Mesenchymal stem cell (in vitro differentiated cells and primary cell): ENCODE measurements at regions not wholly inside any gene's neighbourhood (a gene's known extent, or its start where the extent isn't known, plus 50 kb on each side); places are given as distances from the start of the nearest gene placed in this dataset.

ENCODE experiments used
- DNase-seq: peaks from one replicate; pipeline ENCODE4 v3.0.0-alpha.2; 2013
- H2AFZ ChIP-seq: one replicate; pipeline ENCODE4 v1.6.1; 2013; ENCODE audit warnings: low read depth, mild to moderate bottlenecking, control low read depth, inconsistent platforms, low read length, moderate library complexity
- H2AK5ac ChIP-seq: 2 replicates; pipeline ENCODE4 v1.6.1; 2013; ENCODE audit warnings: low read length, moderate library complexity, mild to moderate bottlenecking, inconsistent platforms; ENCODE audit not compliant: severe bottlenecking
- H2BK120ac ChIP-seq: one replicate; pipeline ENCODE4 v1.6.1; 2013; ENCODE audit warnings: low read depth, mild to moderate bottlenecking, inconsistent platforms, low read length, moderate library complexity
- H2BK12ac ChIP-seq, 2 experiments: one replicate each; pipeline ENCODE4 v1.6.1; 2013; ENCODE audit warnings: inconsistent platforms in 2 of 2, low read length in 2 of 2, mild to moderate bottlenecking in 2 of 2, moderate library complexity in 2 of 2, control low read depth in 1 of 2
- H2BK15ac ChIP-seq: one replicate; pipeline ENCODE4 v1.6.1; 2013; ENCODE audit warnings: mild to moderate bottlenecking, low read depth, inconsistent platforms; ENCODE audit not compliant: poor library complexity, severe bottlenecking
- H2BK5ac ChIP-seq: 2 replicates; pipeline ENCODE4 v1.6.1; 2013; ENCODE audit warnings: low read depth, mild to moderate bottlenecking, low read length, control low read depth, inconsistent platforms; ENCODE audit not compliant: poor library complexity, severe bottlenecking
- H3K14ac ChIP-seq, 2 experiments: one replicate each; pipeline ENCODE4 v1.6.1; 2013; ENCODE audit warnings: inconsistent platforms in 2 of 2, low read length in 2 of 2, control low read depth in 1 of 2, mild to moderate bottlenecking in 1 of 2, moderate library complexity in 1 of 2
- H3K18ac ChIP-seq, 2 experiments: one replicate each; pipeline ENCODE4 v1.6.1; 2013; ENCODE audit warnings: inconsistent platforms in 2 of 2, low read length in 2 of 2, control low read depth in 1 of 2, low read depth in 1 of 2, mild to moderate bottlenecking in 1 of 2
- H3K23ac ChIP-seq, 2 experiments: one replicate each; pipeline ENCODE4 v1.6.1; 2013; ENCODE audit warnings: inconsistent platforms in 2 of 2, low read length in 2 of 2, mild to moderate bottlenecking in 2 of 2, moderate library complexity in 2 of 2, control low read depth in 1 of 2
- H3K27ac ChIP-seq: 2 replicates; pipeline ENCODE4 v1.5.1; 2013; ENCODE audit warnings: mild to moderate bottlenecking, moderate library complexity, low read length, control low read depth, inconsistent platforms; ENCODE audit not compliant: poor library complexity, severe bottlenecking
- H3K27me3 ChIP-seq, 2 experiments: 2 replicates each; pipeline versions ENCODE4 v1.6.1 to v1.7.0; 2013; ENCODE audit warnings: low read length in 2 of 2, mild to moderate bottlenecking in 2 of 2, moderate library complexity in 2 of 2, control low read depth in 1 of 2, inconsistent platforms in 1 of 2; ENCODE audit not compliant: control insufficient read depth in 1 of 2, insufficient read depth in 1 of 2
- H3K36me3 ChIP-seq, 2 experiments: 2 replicates each; pipeline versions ENCODE4 v1.6.1 to v1.7.0; 2013; ENCODE audit warnings: low read length in 2 of 2, control low read depth in 1 of 2, inconsistent platforms in 1 of 2, low read depth in 1 of 2, mild to moderate bottlenecking in 1 of 2; ENCODE audit not compliant: insufficient read depth in 2 of 2, control insufficient read depth in 1 of 2
- H3K4ac ChIP-seq, 2 experiments: one replicate each; pipeline ENCODE4 v1.6.1; 2013; ENCODE audit warnings: inconsistent platforms in 2 of 2, low read length in 2 of 2, mild to moderate bottlenecking in 2 of 2, moderate library complexity in 2 of 2, control low read depth in 1 of 2, low read depth in 1 of 2
- H3K4me1 ChIP-seq: 2 replicates; pipeline ENCODE4 v1.6.1; 2013; ENCODE audit warnings: low read depth, low read length, control low read depth; ENCODE audit not compliant: control insufficient read depth, insufficient read depth
- H3K4me2 ChIP-seq: 2 replicates; pipeline ENCODE4 v1.6.1; 2013; ENCODE audit warnings: low read length, mild to moderate bottlenecking, inconsistent platforms; ENCODE audit not compliant: poor library complexity, severe bottlenecking
- H3K4me3 ChIP-seq, 2 experiments: 2 replicates each; pipeline versions ENCODE4 v1.5.1 to v1.7.0; 2013; ENCODE audit warnings: low read length in 2 of 2, mild to moderate bottlenecking in 2 of 2, control low read depth in 1 of 2, low read depth in 1 of 2; ENCODE audit not compliant: insufficient read depth in 1 of 2
- H3K79me1 ChIP-seq: replicated peaks from 2 replicates; pipeline ENCODE4 v1.6.1; 2013; ENCODE audit warnings: mild to moderate bottlenecking, control low read depth, low read length, inconsistent platforms; ENCODE audit not compliant: poor library complexity, severe bottlenecking
- H3K9ac ChIP-seq: 2 replicates; pipeline ENCODE4 v1.7.0; 2013; ENCODE audit warnings: mild to moderate bottlenecking, low read length, moderate library complexity
- H3K9me3 ChIP-seq: 2 replicates; pipeline ENCODE4 v1.7.0; 2013; ENCODE audit warnings: mild to moderate bottlenecking, low read length; ENCODE audit not compliant: control insufficient read depth
- H4K8ac ChIP-seq: one replicate; pipeline ENCODE4 v1.6.1; 2013; ENCODE audit warnings: inconsistent platforms, mild to moderate bottlenecking, low read length, moderate library complexity
- H4K91ac ChIP-seq: one replicate; pipeline ENCODE4 v1.6.1; 2013; ENCODE audit warnings: mild to moderate bottlenecking, low read length, inconsistent platforms
- WGBS: methylation state at CpG from one replicate; pipeline ENCODE4 v1.1.7; 2013; ENCODE audit warnings: mixed read lengths; 5-methylcytosine and 5-hydroxymethylcytosine counted together

DNA sequence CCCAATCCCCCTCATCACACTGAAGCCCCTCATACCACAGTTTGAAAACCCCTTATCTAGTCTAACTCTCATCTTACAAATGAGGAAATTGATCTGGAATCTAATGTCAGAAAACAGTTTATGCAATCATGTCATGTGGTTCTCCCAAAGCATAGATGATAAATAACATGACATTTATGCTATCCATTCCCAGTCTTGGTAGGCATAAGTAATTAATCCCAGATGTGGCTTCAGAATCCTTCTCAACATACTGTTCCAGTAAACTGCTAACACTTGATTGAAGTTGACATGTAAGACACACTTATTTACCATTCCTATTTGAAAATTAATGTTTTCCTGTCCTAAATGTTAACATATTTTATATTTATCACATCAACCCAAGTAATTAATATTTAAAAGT lies 168.7 kb downstream of the GALC start:
- Histone ChIP-seq H3K4me2 (no peak overlapping the region), H3K9ac (no peak overlapping the region), H3K18ac (no peak overlapping the region), H3K23ac (no peak overlapping the region), H2BK12ac (no peak overlapping the region), H3K36me3 (no peaks in the 10 kb centered on the region), H3K4me1 (no peaks in the 10 kb centered on the region), H3K14ac (no peak overlapping the region), H3K4ac (no peak overlapping the region), H4K8ac (no peak overlapping the region), H2AK5ac (no peak overlapping the region), H3K79me1 (no peaks in the 10 kb centered on the region), H4K91ac (no peak overlapping the region), H3K27me3 (no peaks in the 10 kb centered on the region), H2AFZ (no peak overlapping the region), H3K9me3 (no peaks in the 10 kb centered on the region), H2BK120ac (no peak overlapping the region), H2BK15ac (no peak overlapping the region), H3K27ac (no peak overlapping the region), H3K4me3 (no peak overlapping the region), H2BK5ac (no peak overlapping the region)
- DNase-seq = no peak

GRCh38 chr14:87816416-87816815 lies 176.6 kb downstream of the GALC start:
- H3K27me3 ChIP-seq = no peaks in the 10 kb centered on the region
- no peak overlapping the region for H2BK15ac ChIP-seq
- H2AK5ac ChIP-seq = no peak overlapping the region
- H2BK120ac ChIP-seq = no peak overlapping the region
- no peak overlapping the region for H2BK12ac ChIP-seq
- H3K4me1 ChIP-seq = no peaks in the 10 kb centered on the region
- WGBS = 56% methylated on average over 3 of the region's 3 CpGs
- no peak overlapping the region for H3K9ac ChIP-seq
- H4K91ac ChIP-seq = no peak overlapping the region
- no peak overlapping the region for H2AFZ ChIP-seq
- no peaks in the 10 kb centered on the region for H3K36me3 ChIP-seq
- no peak overlapping the region for H3K4ac ChIP-seq
- H3K27ac ChIP-seq = no peak overlapping the region
- H3K9me3 ChIP-seq = no peaks in the 10 kb centered on the region
- H3K4me2 ChIP-seq = no peak overlapping the region
- no peak overlapping the region for H3K18ac ChIP-seq
- no peak overlapping the region for H4K8ac ChIP-seq
- no peak for DNase-seq
- H3K79me1 ChIP-seq = no peaks in the 10 kb centered on the region
- H3K4me3 ChIP-seq = no peak overlapping the region
- no peak overlapping the region for H3K14ac ChIP-seq
- H3K23ac ChIP-seq = no peak overlapping the region
- no peak overlapping the region for H2BK5ac ChIP-seq

GRCh38 chr14:87815121-87815520 lies 177.9 kb downstream of the GALC start:
- no peak overlapping the region for H2AFZ ChIP-seq
- no peak overlapping the region for H3K4me2 ChIP-seq
- WGBS = 78% methylated on average over 4 of the region's 9 CpGs
- no peaks in the 10 kb centered on the region for H3K36me3 ChIP-seq
- H3K14ac ChIP-seq = no peak overlapping the region
- no peak overlapping the region for H3K23ac ChIP-seq
- H2AK5ac ChIP-seq = no peak overlapping the region
- no peak overlapping the region for H3K4me3 ChIP-seq
- H2BK15ac ChIP-seq = no peak overlapping the region
- no peaks in the 10 kb centered on the region for H3K27me3 ChIP-seq
- no peak overlapping the region for H3K4ac ChIP-seq
- no peak for DNase-seq
- H2BK5ac ChIP-seq = no peak overlapping the region
- H2BK120ac ChIP-seq = no peak overlapping the region
- no peak overlapping the region for H4K91ac ChIP-seq
- H3K79me1 ChIP-seq = no peaks in the 10 kb centered on the region
- H2BK12ac ChIP-seq = no peak overlapping the region
- no peak overlapping the region for H4K8ac ChIP-seq
- no peak overlapping the region for H3K9ac ChIP-seq
- H3K9me3 ChIP-seq = no peaks in the 10 kb centered on the region
- no peak overlapping the region for H3K18ac ChIP-seq
- no peaks in the 10 kb centered on the region for H3K4me1 ChIP-seq
- H3K27ac ChIP-seq = no peak overlapping the region

DNA sequence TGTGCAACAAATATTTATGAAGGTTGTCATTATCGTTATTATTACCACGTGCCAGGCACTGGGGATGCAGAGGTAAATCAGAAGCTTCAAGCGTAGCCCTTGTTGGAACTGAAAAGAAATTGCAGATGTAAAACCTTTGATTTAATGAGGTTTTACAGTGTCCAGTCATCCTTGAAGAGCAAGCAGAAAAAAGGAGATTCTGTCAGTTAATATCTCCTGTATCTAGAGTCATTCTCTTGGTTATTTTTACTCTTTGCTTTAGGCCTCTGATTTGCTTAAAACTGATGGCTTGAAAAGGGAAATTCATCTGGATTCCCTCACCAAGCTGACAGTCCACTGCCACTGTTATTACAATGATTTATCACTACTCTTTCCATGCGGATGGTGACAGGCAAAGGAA lies 179.3 kb downstream of the GALC start:
- Histone ChIP-seq H2BK120ac (no peak overlapping the region), H2BK5ac (no peak overlapping the region), H3K4me3 (no peak overlapping the region), H3K9ac (no peak overlapping the region), H4K8ac (no peak overlapping the region), H3K4me1 (no peaks in the 10 kb centered on the region), H3K79me1 (no peaks in the 10 kb centered on the region), H3K23ac (no peak overlapping the region), H2BK12ac (no peak overlapping the region), H2AFZ (no peak overlapping the region), H3K27me3 (no peaks in the 10 kb centered on the region), H3K36me3 (no peaks in the 10 kb centered on the region), H4K91ac (no peak overlapping the region), H3K9me3 (no peaks in the 10 kb centered on the region), H3K14ac (no peak overlapping the region), H3K18ac (no peak overlapping the region), H3K4ac (no peak overlapping the region), H2AK5ac (no peak overlapping the region), H3K4me2 (no peak overlapping the region), H3K27ac (no peak overlapping the region), H2BK15ac (no peak overlapping the region)
- 77% methylated on average over 4 of the region's 4 CpGs for WGBS
- no peak for DNase-seq
